ENCODE measurements at regions not wholly inside any gene's neighbourhood (a gene's known extent, or its start where the extent isn't known, plus 50 kb on each side); places are given as distances from the start of the nearest gene placed in this dataset.
"Not testable (repeated sequence)": the region's sequence is repeated elsewhere in the genome, so short reads cannot be mapped to it uniquely, and the experiment has no call there.

DNA sequence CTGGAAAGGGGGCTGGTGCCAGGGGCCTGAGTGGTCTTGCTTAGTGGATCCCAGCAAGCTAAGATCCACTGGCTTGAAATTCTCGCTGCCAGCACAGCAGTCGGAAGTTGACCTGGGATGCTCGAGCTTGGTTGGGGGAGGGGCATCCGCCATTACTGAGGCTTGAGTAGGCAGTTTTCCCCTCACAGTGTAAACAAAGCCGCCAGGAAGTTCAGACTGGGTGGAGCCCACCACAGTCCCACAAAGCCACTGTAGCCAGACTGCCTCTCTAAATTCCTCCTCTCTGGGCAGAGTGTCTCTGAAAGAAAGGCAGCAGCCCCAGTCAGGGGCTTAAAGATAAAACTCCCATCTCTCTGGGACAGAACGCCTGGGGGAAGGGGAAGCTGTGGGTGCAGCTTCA is 457.7 kb upstream of the SPRED2 start:
- not testable (repeated sequence) for DNase-seq

DNA sequence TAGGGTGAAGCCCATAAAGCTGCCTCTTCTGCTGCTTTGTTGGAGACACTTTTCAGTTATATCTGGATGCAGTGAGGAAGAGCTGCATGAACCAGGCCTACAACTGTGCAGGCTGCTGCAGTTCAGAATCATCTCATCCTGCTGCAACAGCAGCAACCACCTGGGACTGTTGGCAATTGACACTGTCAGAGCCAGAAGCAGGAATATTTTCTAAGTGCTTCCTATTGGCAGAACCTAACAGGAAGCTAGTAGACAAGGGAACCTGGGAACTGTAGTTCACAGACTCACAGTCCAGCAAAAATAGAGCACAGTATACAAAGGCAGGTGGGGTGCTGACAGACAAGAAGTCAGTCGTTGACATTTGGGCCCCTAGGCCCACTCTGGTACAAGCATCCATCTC is 452.9 kb upstream of the SPRED2 start:
- DNase-seq, result no peak

DNA sequence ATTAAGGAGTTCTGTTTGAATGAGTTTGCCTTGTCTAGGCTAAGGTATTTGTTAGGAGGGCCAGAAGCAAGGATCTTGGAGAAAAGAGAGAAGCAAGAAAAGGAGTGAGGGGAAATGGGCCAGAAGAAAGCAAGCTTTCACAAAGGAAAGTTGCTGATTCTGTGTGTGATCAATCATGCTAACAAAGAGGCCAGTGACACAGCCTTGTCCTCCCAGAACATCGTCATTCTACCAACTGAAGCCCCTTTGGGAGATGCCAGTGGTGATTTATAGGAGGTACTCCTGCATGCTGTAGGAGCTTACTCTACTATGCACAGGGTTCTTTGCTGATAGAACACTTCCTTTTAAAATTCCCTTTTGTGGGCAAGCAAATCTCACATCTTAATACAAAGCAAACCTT is 449.2 kb upstream of the SPRED2 start:
- DNase-seq, result no peak

DNA sequence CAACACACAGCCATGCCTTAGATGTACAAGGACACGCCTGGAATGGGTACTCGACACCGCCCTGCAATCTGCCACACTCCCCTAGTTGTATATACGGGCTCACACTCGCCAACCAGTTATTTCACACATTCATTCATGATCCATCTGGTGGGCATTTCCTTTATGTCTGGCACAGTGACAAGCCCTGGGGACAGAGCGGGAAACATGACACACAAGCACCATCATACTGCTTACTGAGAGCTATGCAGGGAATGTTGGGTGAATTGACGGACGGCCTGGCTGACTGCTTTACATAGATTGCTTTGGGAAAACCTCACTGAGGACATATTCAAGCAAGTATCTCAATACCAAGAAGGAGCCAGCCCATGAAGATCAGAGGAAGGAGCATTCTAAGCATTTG is 448.0 kb upstream of the SPRED2 start:
- DNase-seq, result peak; percentile 84

DNA sequence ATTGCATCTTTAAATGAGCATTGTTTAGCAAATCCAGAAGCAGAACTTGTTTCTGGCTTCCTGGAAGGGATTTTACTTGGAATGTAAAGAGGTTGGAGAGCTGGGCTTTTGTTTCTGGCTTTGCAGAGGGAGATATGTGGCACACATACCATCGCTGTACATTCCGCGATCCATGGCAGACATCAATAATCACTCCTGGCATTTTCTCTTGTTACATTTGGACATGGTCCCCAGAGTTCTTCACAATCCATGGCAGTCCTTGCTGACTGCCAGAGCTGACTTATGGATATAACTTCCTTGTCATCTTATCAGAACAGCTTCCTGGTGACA is 445.6 kb upstream of the SPRED2 start:
- DNase-seq, result peak; percentile 61

DNA sequence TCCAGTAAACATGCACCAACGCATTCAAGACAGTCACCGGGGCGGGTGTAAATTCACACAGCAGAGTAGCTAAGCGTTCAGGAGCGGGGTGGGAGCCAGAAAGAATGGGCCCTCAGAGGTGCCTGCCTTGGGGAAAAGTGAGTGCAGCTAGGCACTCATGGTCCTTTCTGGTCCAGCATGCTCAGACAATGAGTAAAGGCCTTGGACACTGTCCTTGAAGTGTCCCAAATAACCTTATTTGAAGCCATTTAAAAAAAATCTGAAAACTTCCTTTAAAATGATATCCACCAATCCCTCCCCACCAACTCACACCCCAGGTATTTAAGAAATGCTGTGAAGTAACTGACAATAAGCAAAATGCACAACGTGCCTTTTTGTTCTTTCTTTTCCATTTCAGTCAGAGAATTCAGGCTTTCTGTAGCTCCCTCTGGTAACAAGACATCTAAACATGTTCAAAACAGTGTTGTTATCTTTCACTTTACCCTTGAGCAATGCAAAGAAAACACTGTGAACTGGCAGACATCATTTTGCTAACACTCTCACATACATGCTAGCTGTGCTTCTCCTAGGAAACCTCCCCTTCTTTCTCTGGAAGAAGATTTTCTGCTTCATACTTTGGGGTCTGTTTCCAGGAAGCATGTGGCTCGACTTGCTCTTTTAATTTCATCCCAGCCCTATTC is 445.1 kb upstream of the SPRED2 start:
- DNase-seq, result peak; percentile 77

DNA sequence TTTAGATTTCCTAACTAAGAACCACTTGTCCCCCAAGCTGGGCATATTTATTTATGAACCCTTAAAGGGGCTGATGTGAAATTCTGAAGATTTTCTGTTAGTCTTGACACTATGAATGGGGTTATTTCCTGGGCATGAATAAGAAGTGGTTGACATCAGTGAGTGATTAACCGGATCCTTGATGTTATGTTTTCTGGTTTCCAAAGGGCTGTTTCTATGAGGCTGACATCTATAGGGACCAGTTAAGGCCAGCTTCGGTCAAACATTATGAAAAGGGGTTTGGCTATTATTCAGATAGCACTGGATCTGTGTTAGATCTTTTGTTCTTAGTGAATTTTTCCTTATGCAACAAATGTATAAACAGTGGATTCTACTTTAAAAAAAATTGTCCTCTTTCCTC is 443.7 kb upstream of the SPRED2 start:
- DNase-seq, result no peak

DNA sequence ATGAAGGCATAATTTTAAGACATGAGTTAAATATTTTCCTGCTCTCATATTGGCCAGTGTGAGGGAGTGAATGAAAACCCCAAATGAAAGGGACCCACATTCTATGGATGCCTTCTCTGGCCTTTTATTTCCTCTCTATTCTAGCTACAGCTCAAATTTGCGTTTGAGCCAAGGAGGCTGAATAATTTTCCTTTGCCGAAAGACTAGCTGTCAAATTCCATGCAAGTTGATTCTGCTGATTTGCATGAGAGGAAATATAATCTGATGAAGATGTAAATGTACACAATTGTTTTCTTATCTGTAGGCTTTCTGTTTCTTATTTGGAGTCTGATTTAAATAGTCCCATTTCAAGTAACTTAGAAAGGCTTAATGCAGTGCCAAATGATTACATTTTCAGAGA is 438.4 kb upstream of the SPRED2 start:
- DNase-seq, result no peak

DNA sequence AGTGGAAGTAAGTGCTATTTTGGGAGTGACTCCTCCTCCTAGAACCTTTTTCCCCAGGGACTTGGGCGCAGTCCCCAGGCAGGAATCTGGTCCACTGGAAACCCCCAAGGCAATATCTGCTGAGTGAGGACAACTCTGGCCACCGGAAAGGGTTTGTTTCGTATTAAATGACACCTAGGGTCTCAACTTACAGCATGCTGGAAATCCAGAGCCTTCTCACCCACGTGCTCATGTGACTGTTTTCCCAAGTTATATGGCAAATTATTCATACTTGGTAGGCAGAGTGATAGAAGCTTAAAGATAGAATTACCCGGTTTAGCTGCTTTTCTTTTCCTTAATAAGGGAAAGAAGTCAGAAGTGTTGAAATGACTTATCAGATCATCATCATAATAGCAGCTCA is 436.9 kb upstream of the SPRED2 start:
- DNase-seq, result peak; percentile 7

DNA sequence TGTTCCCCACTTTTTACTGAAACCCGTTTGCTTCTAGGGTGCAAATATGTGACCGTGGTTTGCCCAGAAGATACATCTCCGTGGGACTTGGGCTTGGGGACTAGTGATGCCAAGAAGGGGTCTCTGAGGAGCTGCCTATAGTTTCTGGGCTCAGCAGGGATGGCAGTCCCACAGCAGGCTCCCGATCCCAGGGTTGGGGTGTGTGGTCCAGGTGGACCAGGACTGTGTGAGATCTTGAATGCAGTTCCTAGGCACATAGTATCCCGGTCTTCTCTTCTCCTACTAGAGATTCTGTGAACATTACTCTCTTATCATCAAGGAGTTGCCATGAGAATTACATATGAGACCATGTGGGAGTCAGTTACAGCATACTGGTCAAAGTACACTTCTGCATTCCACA is 435.8 kb upstream of the SPRED2 start:
- no peak for DNase-seq

DNA sequence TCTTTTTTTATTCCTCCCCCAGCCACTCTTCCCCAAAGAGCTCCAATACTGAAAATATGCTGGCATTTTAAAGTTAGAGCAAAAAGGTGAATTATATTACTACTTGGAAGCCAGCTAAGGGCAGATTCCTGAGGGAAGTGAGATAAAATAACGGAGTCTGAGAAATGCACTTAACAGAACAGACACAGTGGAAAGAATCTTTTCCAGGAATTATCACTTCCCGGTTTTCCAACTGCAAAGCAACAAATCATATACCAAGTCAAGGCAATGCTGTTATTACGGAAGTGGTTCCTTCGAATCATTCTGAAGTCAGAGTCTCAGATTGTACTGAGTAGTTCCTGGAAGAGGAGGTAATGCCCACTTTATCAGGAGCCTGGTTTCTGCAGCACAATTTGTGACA is 435.0 kb upstream of the SPRED2 start:
- DNase-seq, result no peak

DNA sequence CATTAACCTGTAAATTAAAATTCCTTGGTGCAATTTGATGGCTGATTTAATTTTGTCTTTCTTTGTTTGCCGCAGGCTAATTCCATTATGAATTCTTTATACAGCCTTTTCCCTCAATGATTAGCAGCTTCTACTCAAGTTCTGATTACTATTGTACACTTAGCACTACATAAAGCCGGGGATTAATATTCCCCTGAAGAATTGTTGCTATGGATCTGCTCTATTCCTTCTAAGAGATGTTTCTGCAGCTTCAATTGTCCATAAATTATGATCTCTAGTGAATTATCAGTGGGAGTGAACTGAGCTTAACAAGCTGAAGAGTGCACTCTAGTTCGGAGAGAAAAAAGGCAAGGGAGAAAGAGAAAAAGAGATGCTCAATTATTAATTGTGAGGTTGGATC is 433.7 kb upstream of the SPRED2 start:
- DNase-seq, result no peak

DNA sequence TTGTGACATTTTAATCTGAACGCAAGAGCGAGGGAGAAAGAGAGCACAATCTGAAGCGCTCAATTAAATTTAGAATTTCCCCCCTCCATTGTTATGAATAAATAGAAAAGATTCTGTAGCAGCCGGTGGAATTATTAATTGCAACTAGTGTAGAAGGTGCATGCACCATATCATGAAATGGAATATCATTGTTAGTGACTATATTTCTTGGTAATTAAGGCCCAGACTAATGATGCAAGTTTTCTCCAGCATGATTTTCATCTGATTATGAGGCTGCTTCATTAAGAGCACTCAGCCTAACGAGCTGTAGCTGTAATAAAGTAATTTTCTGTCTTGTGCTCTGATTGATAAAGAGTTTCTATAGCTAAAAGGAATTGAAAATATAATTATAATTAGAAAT is 432.2 kb upstream of the SPRED2 start:
- DNase-seq, result no peak

DNA sequence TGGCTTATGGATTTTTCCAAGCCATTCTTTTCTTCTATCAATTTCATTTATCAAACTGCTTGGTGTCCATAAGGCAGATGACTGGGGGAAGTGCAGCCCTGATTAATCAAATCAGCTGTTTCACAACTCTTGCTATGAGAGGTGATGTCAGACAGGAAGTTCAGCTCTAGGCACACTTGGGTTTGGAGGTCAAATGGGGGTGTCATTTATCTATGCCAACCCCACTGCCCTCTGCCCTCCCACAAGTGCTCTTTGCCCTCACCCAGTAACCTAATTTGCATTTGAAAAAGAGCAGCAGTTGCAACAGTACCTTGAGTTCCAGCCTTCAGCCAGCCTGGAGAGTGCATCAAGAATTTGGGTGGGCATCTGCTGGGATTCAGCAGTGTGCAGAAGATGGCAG is 431.3 kb upstream of the SPRED2 start:
- no peak for DNase-seq

DNA sequence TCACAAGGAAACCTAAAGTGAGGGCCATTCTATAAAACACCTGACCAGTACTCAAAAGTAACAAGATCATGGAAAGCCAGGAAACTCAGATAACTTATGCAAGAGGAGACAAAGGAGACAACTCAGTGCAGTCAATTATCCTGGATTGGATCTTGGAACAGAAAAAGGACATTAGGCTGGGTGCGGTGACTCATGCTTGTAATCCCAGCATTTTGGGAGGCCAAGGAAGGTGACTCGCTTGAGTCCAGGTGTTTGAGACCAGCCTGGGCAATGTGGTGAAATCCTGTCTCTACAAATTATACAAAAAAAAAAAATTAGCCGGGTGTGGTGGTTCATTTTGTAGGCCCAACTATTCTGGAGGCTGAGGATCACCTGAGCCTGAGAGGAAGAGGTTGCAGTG is 424.5 kb upstream of the SPRED2 start:
- DNase-seq, result no peak

DNA sequence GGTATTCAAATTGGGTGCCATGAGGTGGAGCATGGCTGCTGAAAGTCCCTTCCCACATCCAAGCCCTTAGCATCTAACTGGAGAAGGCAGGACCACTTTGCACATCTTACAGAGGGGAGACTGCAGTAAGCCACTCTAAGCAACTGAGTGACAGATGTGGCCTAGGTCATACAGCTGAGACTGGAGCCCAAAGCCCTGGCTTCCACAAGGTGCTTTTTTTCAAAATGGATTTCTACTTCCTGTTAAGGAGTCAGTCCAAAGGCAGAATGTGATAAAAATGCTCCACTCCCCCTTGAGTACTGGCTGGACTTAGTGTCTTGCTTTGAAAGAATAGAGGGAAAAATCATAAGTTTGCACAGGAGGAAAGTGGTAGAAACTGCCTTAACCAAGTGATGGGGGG is 424.0 kb upstream of the SPRED2 start:
- no peak for DNase-seq

DNA sequence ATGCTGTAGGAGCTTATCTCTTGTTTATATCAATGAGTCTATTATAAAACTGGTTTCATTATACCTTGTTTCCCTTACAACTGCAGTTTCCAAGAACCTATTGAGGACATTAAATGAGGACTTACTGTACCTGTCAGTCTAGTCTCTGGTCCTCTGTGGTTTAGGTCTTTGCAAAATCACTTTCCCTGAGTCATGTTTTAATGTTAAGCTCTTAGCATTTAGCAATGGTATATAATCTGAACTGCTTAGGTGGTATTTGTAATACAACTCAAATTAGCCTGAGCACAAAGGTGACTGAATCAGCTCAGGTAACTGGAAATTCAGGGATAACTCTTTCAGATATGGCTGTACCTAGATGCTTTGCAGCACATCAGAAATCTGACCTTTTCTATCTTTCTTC is 418.3 kb upstream of the SPRED2 start:
- DNase-seq, result no peak

DNA sequence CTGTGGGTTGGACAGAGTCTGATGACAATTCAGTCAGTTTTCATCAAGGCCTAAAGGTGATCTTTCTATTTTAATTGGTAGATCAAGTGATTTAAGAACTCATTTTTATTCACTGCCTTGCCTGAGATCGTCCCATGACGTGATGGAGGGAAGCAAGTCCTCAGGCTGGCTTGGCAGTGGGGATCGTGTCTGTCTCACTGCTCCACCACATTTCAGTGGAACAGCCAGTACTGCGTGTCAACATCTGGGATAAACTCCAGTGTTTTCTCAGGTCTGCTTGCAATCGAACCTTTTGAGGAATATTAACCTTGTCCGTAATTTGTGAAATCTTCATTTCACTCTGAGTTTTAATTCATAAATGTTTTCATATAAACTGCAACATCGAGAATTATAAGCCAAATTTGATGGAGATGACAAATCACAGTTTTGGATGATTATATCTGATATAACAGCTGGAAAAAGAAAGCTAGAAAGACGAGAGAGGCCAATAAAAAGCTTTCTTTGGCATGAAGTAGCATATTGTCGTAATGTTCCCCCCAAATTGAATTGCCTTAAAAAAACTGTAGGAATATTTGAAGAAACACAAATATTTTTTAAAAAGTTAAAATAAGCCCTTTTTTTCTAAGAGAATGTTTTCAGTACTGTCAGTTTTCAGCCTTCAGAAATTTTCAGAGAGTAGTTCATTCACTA is 414.7 kb upstream of the SPRED2 start:
- DNase-seq, result no peak

DNA sequence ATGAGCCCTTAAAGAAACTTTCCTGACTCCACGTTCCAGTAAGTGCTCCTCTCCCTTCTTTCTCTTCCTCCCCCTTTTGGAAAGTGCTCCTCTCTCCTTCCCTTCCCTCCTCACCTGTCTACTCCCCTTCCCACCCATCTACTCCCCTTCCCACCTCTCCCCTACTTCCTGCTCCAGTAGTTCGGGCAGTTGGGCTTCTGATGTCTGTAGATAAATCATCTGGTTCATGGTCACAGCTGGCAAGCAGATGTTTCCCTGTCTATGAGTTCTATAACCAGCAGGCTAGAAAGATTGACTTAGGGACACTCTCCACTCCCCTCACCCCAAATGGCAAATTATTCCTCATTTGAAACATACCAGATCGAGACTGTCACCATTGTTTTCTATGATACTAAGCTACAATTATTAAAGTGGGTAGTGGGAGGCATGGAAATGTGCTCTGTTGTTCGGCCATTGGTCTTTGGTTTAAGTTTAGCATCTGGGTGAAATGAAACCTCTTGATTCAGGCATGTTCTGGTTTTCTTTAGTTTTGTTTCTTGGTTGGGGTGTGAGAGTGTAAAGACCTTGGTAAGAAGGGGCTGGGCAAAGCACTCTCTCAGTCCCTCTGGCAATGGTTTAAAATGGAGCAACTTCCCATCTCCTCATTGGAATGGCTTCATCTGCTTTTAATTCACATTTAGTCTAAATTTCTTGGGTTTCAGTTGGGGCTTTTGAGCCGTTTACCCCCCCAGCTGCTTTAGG is 413.2 kb upstream of the SPRED2 start:
- no peak for DNase-seq

DNA sequence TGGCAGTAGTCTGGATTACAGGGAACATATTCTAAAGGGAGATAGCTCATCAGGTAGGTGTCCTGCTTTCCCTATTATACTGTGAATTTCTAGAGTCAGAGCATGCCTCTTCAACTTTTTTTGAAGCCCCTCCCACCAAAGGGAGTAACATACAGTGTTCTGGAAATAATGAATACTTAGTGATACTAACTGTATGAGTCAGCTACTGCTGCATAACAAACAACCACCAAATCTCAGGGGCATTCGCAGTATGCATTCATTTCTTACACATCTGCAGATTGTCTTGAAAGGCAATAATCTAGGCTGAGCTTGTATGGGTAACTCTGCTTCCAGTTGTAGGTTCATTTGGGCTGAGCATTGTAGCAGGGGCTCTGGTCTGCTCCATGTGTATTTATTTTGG is 409.7 kb upstream of the SPRED2 start:
- DNase-seq, result no peak

DNA sequence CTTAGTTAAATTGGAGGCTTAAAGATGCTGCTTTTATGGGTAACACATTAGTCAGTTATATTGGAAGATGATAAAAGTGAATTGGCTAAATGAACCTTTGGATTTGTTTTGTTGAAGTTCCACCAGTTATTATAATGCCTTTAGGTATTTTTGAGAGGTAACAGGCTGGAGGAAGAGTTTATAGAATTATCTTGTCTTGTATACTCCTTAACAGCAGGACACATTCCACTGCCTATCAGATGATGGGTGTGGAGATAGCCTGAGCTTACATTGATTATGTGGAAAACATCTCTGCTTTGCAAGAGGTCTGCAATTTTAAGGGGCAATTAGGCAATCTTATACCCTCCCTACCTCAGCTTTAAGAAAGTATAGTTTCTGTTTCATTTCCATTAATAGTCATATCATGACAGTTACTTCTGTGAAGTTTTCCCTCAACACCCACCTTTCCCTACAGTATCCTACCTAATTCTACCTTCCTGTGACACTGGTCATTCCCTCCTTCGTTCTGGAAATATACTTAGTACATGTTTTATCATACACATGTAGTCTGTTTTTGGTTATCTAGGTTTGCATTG is 403.7 kb upstream of the SPRED2 start:
- DNase-seq, result no peak

DNA sequence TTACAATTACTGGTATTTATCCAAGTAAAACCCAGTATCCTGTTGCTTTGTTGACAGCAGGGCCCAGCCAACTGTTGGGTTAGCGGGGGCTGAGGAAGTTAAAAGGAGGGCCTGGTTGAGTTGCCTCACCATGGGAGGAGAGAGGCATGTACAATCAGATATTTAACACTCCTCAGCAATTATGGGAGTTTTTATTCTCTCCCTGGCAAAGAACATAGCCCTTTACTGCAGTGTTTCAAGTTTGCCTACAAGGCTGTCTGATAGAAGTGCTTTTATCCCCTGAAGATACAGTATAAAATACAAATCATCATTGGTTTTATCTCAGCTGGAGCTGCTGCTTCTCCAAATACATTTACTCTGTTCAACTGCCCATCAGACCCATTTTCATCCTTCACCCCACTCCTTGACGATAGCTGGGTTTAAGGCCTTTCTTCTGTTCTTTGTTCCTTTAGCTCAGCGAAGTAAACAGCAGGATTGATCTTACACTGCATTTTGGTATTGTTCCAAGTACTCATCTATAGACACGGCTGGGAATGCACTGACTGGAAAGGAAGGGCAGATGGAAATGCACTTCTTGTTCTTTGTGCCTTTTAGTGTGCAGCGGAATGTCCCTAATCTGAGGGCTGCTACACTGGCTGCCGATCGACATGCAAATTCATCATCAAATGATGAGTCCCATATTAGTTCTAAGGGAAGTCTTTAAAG is 402.5 kb upstream of the SPRED2 start:
- DNase-seq, result no peak

DNA sequence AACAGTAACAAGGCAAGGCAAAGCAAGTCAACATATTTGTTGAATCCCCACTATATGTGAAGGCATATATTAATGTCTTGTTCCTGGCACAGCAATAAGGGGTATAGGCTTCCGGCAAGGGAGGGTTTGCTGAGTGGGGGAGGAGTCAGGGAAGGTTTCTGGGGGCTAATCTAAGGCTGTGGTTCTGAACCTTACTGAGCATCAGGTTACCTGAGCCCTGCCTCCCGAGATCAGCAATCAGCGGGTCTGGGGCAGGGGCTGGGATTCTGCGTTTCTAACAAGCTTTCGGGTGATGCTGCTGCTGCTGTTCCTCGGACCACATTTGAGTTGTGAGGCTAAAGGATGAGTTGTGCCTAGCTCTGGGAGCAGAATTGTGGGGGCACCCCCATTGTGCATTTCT is 401.7 kb upstream of the SPRED2 start:
- no peak for DNase-seq
